ENCODE measurements at regions not wholly inside any gene's neighbourhood (a gene's known extent, or its start where the extent isn't known, plus 50 kb on each side); places are given as distances from the start of the nearest gene placed in this dataset.

- H3K27me3 ChIP-seq (replicated peaks; ENCODE audit: control insufficient read depth, insufficient read depth, low read length): no peaks in the 10 kb centered on the region; the same call in 1 of the 2 replicates
- H3K4me3 ChIP-seq (replicated peaks; ENCODE audit: low read depth, low read length): no peak overlapping the region
- TF ChIP-seq, protein P1, sequence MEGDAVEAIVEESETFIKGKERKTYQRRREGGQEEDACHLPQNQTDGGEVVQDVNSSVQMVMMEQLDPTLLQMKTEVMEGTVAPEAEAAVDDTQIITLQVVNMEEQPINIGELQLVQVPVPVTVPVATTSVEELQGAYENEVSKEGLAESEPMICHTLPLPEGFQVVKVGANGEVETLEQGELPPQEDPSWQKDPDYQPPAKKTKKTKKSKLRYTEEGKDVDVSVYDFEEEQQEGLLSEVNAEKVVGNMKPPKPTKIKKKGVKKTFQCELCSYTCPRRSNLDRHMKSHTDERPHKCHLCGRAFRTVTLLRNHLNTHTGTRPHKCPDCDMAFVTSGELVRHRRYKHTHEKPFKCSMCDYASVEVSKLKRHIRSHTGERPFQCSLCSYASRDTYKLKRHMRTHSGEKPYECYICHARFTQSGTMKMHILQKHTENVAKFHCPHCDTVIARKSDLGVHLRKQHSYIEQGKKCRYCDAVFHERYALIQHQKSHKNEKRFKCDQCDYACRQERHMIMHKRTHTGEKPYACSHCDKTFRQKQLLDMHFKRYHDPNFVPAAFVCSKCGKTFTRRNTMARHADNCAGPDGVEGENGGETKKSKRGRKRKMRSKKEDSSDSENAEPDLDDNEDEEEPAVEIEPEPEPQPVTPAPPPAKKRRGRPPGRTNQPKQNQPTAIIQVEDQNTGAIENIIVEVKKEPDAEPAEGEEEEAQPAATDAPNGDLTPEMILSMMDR (IDR thresholded peaks at IDR 0.05; ENCODE audit: insufficient read depth, low read length, poor library complexity, severe bottlenecking): no peak
- no peaks in the 10 kb centered on the region for H3K36me3 ChIP-seq (ENCODE audit: control insufficient read depth, insufficient read depth, low read length)
- no peak for DNase-seq (ENCODE audit: extremely low read depth, insufficient read length)
Observed at GRCh38 chr6:41430875-41431274, 95.5 kb downstream of the NCR2 start.

DNA sequence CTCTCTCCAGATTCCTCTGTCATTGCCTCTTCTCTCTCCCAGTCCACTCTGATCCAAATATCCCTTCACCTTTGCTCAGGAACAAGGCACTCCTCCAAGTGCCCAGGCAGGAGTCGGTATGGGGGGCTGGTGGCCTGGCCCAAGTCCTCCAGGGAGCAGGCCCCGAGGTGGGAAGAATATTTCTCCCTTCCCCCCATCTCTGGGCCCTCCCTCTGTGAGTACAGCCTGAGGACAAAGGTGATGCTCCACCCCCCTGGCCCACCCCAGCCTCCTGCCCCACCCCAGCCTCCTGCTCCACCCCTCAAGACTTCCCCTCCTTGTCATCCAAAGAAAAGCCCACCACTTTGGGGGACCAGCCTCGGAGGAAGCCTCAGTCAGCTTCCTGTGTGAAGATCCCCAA is 96.9 kb downstream of the NCR2 start:
- DNase-seq (ENCODE audit: extremely low read depth, insufficient read length): no peak
- Histone ChIP-seq H3K4me3 (replicated peaks; ENCODE audit: low read depth, low read length) (no peak overlapping the region), H3K27me3 (replicated peaks; ENCODE audit: control insufficient read depth, insufficient read depth, low read length) (no peaks in the 10 kb centered on the region; the same call in 1 of the 2 replicates), H3K36me3 (ENCODE audit: control insufficient read depth, insufficient read depth, low read length) (no peaks in the 10 kb centered on the region)
- TF ChIP-seq, protein P1 (IDR thresholded peaks at IDR 0.05; ENCODE audit: insufficient read depth, low read length, poor library complexity, severe bottlenecking): no peak

DNA sequence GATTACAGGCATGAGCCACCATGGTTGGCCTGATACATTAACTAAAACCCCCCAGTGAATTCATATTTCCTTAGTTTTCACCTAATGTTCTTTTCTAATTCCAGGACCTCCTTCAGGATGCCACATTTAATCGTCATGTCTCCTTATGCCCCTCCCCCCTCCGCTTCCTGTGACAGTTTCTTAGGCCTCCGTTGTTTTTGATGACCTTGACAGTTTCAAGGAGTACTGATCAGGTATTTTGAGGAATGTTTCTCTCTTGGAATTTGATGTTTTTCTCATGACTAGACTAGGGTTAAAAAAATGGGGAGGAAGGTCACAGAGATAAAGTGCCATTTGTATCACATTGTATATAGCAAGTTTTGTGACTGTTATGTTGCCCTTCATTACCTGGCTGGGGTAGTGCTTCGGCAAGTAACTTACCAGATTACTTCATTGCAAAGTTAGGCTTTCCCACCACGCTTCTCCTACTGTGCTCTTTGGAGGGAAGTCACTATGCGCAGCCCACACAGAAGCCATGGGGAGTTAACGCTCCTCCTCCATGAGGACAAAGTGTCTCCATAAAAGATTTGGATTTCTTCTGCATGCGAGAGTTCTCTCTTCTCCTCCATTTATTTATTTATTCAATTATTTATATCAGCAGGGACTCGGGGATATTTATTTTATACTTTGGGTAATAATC is 99.5 kb downstream of the NCR2 start:
- H3K27me3 ChIP-seq (replicated peaks; ENCODE audit: control insufficient read depth, insufficient read depth, low read length): no peaks in the 10 kb centered on the region; the same call in 1 of the 2 replicates
- TF ChIP-seq, protein P1 (IDR thresholded peaks at IDR 0.05; ENCODE audit: insufficient read depth, low read length, poor library complexity, severe bottlenecking): no peak
- no peak for DNase-seq (ENCODE audit: extremely low read depth, insufficient read length)
- no peaks in the 10 kb centered on the region for H3K36me3 ChIP-seq (ENCODE audit: control insufficient read depth, insufficient read depth, low read length)
- no peak overlapping the region for H3K4me3 ChIP-seq (replicated peaks; ENCODE audit: low read depth, low read length)

- TF ChIP-seq, protein P1 (IDR thresholded peaks at IDR 0.05; ENCODE audit: insufficient read depth, low read length, poor library complexity, severe bottlenecking): no peak
- Histone ChIP-seq H3K36me3 (ENCODE audit: control insufficient read depth, insufficient read depth, low read length) (no peaks in the 10 kb centered on the region), H3K4me3 (replicated peaks; ENCODE audit: low read depth, low read length) (no peak overlapping the region), H3K27me3 (replicated peaks; ENCODE audit: control insufficient read depth, insufficient read depth, low read length) (no peaks in the 10 kb centered on the region; the same call in 1 of the 2 replicates)
- DNase-seq (ENCODE audit: extremely low read depth, insufficient read length): no peak
Observed at GRCh38 chr6:41437604-41438003, 102.2 kb downstream of the NCR2 start.

GRCh38 chr6:41438746-41439145 is 103.3 kb downstream of the NCR2 start:
- H3K4me3 ChIP-seq (replicated peaks; ENCODE audit: low read depth, low read length): no peak overlapping the region
- no peaks in the 10 kb centered on the region for H3K36me3 ChIP-seq (ENCODE audit: control insufficient read depth, insufficient read depth, low read length)
- no peak for DNase-seq (ENCODE audit: extremely low read depth, insufficient read length)
- TF ChIP-seq, protein P1 (IDR thresholded peaks at IDR 0.05; ENCODE audit: insufficient read depth, low read length, poor library complexity, severe bottlenecking): no peak
- H3K27me3 ChIP-seq (replicated peaks; ENCODE audit: control insufficient read depth, insufficient read depth, low read length): no peaks in the 10 kb centered on the region; the same call in 1 of the 2 replicates
